Natural killer cell treated with Interleukin-12 subunit alpha and Interleukin-12 subunit beta and Interleukin-15 and Interleukin-18, amount 100 ng/mL, for 72 hours (primary cell): ENCODE measurements at regions not wholly inside any gene's neighbourhood (a gene's known extent, or its start where the extent isn't known, plus 50 kb on each side); places are given as distances from the start of the nearest gene placed in this dataset.
A peak's percentile ranks its signal among the peaks of the same experiment; 100 is the strongest.
"Not testable (repeated sequence)": the region's sequence is repeated elsewhere in the genome, so short reads cannot be mapped to it uniquely, and the experiment has no call there.

Source experiments
- ATAC-seq, 2 donors: fragments of 150-1000 bp; cut with Tn5 transposase in 1 of 2; sonication (Bioruptor Pico), chemical (Tn5 transposase) in 1 of 2; 2 replicates each; pipeline ENCODE4 v1.10.0; 2021
- DNase-seq: peaks from one replicate; pipeline ENCODE4 v3.0.0; 2022; ENCODE audit warnings: low spot score
- H3K27ac Mint-ChIP-seq, 2 donors: 1 replicate in 1 of 2; 2 replicates in 1 of 2; pipeline ENCODE4 v1.8.0; 2022; ENCODE audit warnings: mixed read lengths in 2 of 2, mild to moderate bottlenecking in 1 of 2, moderate library complexity in 1 of 2
- H3K27me3 Mint-ChIP-seq, 2 donors: 1 replicate in 1 of 2; 2 replicates in 1 of 2; pipeline ENCODE4 v1.8.0; 2022; ENCODE audit warnings: mixed read lengths in 2 of 2
- H3K36me3 Mint-ChIP-seq: one replicate; pipeline ENCODE4 v1.8.0; 2022; ENCODE audit warnings: mixed read lengths
- H3K4me1 Mint-ChIP-seq, 2 donors: 1 replicate in 1 of 2; 2 replicates in 1 of 2; pipeline ENCODE4 v1.8.0; 2022; ENCODE audit warnings: low read depth in 2 of 2, mixed read lengths in 2 of 2, mild to moderate bottlenecking in 1 of 2
- H3K4me3 Mint-ChIP-seq: one replicate; pipeline ENCODE4 v1.8.0; 2022; ENCODE audit warnings: mixed read lengths
- H3K9me3 Mint-ChIP-seq: 2 replicates; pipeline ENCODE4 v1.8.0; 2022; ENCODE audit warnings: mixed read lengths

DNA sequence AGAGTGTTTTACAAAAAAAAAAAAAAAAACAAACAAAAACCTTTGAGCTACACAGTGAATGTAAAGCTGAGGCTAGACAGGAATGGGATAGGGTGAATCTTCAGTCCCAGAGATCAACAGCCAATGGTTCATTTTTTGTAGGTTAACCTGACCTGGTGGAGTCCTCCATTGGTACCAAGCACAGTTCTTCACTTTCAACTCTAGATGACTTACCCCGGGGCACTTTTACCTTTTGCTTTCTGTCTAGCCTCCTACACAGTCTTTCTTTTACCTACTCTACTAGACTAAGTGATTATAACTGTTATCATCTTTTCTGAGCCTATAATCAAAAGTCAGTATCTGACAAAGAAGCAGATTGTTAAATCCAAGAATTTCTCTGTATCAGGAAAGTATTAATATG, 50.9 kb downstream of the ANXA2R start:
- Mint-ChIP-seq H3K4me1 (peaks cover 48 to 60% of the 10 kb centered on the region in 2 donors), H3K27ac (peak overlapping the region; percentile 100)

GRCh38 chr5:42988568-42988967, 51.6 kb downstream of the ANXA2R start:
- Mint-ChIP-seq H3K36me3 (peaks cover 26% of the 10 kb centered on the region), H3K9me3 (no peaks in the 10 kb centered on the region), H3K27ac (peak overlapping the region in 1 of 2 donors; percentile 100), H3K4me3 (peak overlapping the region; percentile 100), H3K27me3 (no peaks in the 10 kb centered on the region), H3K4me1 (peaks cover 45 to 54% of the 10 kb centered on the region in 2 donors)
- no peak for ATAC-seq
- no peak for DNase-seq

More for the DNA sequence above, 50.9 kb downstream of the ANXA2R start:
- Mint-ChIP-seq H3K9me3 (no peaks in the 10 kb centered on the region), H3K36me3 (peaks cover 26% of the 10 kb centered on the region), H3K27me3 (no peaks in the 10 kb centered on the region), H3K4me3 (peak overlapping the region; percentile 100)
- ATAC-seq (no peak), DNase-seq (no peak)

- DNase-seq (no peak), ATAC-seq (no peak)
- Mint-ChIP-seq H3K4me1 (peaks cover 32 to 36% of the 10 kb centered on the region in 2 donors), H3K36me3 (peaks cover 16% of the 10 kb centered on the region), H3K4me3 (no peak overlapping the region), H3K9me3 (no peaks in the 10 kb centered on the region), H3K27me3 (no peaks in the 10 kb centered on the region), H3K27ac (no peak overlapping the region)
These were observed 54.7 kb downstream of the ANXA2R start for GRCh38 chr5:42985129-42986037.

DNA sequence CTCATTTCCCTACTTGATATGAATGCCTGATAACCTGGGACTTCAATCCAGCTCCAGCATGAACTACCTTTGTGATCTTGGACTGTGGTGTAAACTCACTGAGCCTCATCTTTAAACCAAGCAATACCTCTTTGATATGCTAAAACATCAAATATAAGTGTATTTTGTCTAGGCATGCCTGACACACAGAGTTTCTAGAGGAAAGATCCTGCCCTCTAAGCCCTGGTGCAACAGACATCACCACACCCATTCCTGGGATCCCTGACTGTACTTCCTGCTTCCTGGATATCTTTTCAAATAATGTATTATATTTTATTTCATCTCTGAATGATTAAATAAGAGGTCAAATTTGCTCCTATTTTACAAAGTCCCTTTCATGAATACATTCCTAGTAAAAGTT, 55.8 kb downstream of the ANXA2R start:
- Mint-ChIP-seq H3K36me3 (peaks cover 14% of the 10 kb centered on the region), H3K4me3 (no peak overlapping the region), H3K27me3 (no peaks in the 10 kb centered on the region), H3K4me1 (peaks cover 23 to 26% of the 10 kb centered on the region in 2 donors), H3K9me3 (no peaks in the 10 kb centered on the region), H3K27ac (no peak overlapping the region)
- ATAC-seq (no peak), DNase-seq (no peak)

DNA sequence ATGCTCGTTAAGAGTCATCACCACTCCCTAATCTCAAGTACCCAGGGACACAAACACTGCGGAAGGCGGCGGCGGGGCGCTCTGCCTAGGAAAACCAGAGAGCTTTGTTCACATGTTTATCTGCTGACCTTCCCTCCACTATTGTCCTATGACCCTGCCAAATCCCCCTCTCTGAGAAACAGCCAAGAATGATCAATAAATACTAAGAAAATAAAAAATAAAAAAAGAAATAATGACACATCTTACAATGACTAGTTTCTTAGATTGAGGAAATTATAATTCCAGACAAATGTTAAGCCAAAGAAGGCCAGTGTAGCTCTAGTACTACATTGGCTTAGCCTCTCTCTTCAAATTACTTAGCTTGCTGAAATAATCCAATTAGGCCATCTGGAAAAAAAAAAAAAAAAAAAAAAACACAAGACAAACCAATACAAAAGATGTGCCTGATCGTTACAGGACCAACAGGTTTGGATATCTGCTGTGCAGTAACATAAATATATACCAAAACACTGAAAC, 58.0 kb downstream of the ANXA2R start:
- DNase-seq, result no peak

DNA sequence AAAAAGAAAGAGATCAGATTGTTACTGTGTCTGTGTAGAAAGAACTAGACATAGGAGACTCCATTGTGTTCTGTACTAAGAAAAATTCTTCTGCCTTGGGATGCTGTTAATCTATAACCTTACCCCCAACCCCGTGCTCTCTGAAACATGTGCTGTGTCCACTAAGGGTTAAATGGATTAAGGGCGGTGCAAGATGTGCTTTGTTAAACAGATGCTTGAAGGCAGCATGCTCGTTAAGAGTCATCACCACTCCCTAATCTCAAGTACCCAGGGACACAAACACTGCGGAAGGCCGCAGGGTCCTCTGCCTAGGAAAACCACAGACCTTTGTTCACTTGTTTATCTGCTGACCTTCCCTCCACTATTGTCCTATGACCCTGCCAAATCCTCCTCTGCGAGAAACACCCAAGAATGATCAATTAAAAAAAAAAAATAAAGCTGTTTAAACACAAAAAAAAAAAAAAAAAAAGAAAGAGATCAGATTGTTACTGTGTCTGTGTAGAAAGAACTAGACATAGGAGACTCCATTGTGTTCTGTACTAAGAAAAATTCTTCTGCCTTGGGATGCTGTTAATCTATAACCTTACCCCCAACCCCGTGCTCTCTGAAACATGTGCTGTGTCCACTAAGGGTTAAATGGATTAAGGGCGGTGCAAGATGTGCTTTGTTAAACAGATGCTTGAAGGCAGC, 58.6 kb downstream of the ANXA2R start:
- not testable (repeated sequence) for H3K4me3 Mint-ChIP-seq, DNase-seq, H3K27ac Mint-ChIP-seq, ATAC-seq, H3K9me3 Mint-ChIP-seq, H3K27me3 Mint-ChIP-seq, H3K36me3 Mint-ChIP-seq
- peaks cover 13 to 14% of the 10 kb centered on the region in 2 donors for H3K4me1 Mint-ChIP-seq

More for the DNA sequence above, 58.0 kb downstream of the ANXA2R start:
- Mint-ChIP-seq H3K36me3 (peaks cover 5% of the 10 kb centered on the region), H3K27ac (no peak overlapping the region), H3K27me3 (no peaks in the 10 kb centered on the region), H3K9me3 (no peaks in the 10 kb centered on the region), H3K4me1 (peaks cover 15 to 16% of the 10 kb centered on the region in 2 donors), H3K4me3 (no peak overlapping the region)
- ATAC-seq, result no peak

GRCh38 chr5:42981015-42981414, 59.1 kb downstream of the ANXA2R start:
- not testable (repeated sequence) for H3K4me1 Mint-ChIP-seq, H3K27me3 Mint-ChIP-seq, H3K4me3 Mint-ChIP-seq, H3K36me3 Mint-ChIP-seq, H3K27ac Mint-ChIP-seq, ATAC-seq, H3K9me3 Mint-ChIP-seq, DNase-seq

GRCh38 chr5:42980391-42980790, 59.7 kb downstream of the ANXA2R start:
- not testable (repeated sequence) for H3K27me3 Mint-ChIP-seq, DNase-seq, ATAC-seq, H3K27ac Mint-ChIP-seq, H3K9me3 Mint-ChIP-seq, H3K36me3 Mint-ChIP-seq, H3K4me1 Mint-ChIP-seq, H3K4me3 Mint-ChIP-seq

- DNase-seq, H3K27me3 Mint-ChIP-seq, H3K9me3 Mint-ChIP-seq, H3K36me3 Mint-ChIP-seq, H3K4me3 Mint-ChIP-seq, H3K27ac Mint-ChIP-seq, ATAC-seq, H3K4me1 Mint-ChIP-seq: not testable (repeated sequence)
These were observed 60.9 kb downstream of the ANXA2R start for GRCh38 chr5:42979242-42979641.

DNA sequence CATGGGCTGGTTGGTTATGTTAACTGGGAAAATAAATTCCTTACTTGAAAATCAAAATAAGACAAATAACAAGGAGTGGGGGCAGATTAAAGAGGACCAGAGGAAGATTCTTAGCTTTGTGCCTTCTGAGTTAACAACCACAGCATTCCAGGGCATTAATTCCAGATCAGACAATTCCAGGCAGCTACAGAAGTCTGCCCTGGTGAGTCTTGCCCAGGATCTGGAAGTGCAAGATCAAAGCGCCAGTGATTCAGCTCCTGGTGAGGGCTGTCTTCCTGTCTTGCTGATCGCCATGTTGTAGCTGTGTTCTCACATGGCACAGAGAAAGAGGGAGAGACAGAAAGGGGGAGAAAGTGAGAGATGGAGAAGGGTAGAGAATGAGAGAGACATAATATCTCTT, 65.6 kb downstream of the ANXA2R start:
- H3K4me3 Mint-ChIP-seq, result no peak overlapping the region
- no peak overlapping the region for H3K27ac Mint-ChIP-seq
- peaks cover 5% of the 10 kb centered on the region for H3K36me3 Mint-ChIP-seq
- no peaks in the 10 kb centered on the region for H3K9me3 Mint-ChIP-seq
- H3K27me3 Mint-ChIP-seq, result no peaks in the 10 kb centered on the region
- ATAC-seq (no peak), DNase-seq (no peak)
- H3K4me1 Mint-ChIP-seq, result no peaks in the 10 kb centered on the region

- peaks cover 6 to 7% of the 10 kb centered on the region in 2 donors for H3K4me1 Mint-ChIP-seq
- H3K4me3 Mint-ChIP-seq, result no peak overlapping the region
- no peaks in the 10 kb centered on the region for H3K27me3 Mint-ChIP-seq
- peaks cover 5% of the 10 kb centered on the region for H3K36me3 Mint-ChIP-seq
- peak overlapping the region in 1 of 2 donors; percentile 48 for H3K27ac Mint-ChIP-seq
- no peaks in the 10 kb centered on the region for H3K9me3 Mint-ChIP-seq
- ATAC-seq (peak in 1 of 2 donors; percentile 36), DNase-seq (no peak)
These were observed 69.2 kb downstream of the ANXA2R start for GRCh38 chr5:42970636-42971559.

GRCh38 chr5:42965934-42966333, 74.2 kb downstream of the ANXA2R start:
- DNase-seq, result no peak
- Mint-ChIP-seq H3K4me1 (peaks cover 33 to 36% of the 10 kb centered on the region in 2 donors), H3K36me3 (no peaks in the 10 kb centered on the region), H3K27ac (peak overlapping the region; percentile 13 to 40), H3K9me3 (no peaks in the 10 kb centered on the region), H3K27me3 (no peaks in the 10 kb centered on the region), H3K4me3 (peak overlapping the region; percentile 16)
- peak; percentile 49 to 76 for ATAC-seq

DNA sequence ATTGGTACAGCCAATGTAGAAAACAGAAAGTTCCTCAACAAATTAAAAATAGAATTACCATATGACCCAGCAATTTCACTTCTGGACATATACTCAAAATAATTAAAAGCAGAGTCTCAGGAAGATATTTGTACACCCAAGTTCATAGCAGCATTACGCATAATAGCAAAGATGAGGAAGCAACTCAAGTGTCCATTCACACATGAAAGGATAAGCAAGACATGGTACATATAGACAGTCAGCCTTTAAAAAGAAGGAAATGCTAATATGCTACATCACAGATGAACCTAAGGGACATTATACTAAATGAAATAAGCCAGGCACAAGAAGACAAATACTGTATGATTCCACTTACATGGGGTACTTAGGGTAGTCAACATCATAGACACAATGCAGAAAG, 76.7 kb downstream of the ANXA2R start:
- H3K36me3 Mint-ChIP-seq, result no peaks in the 10 kb centered on the region
- no peaks in the 10 kb centered on the region for H3K27me3 Mint-ChIP-seq
- ATAC-seq (no peak), DNase-seq (no peak)
- H3K27ac Mint-ChIP-seq, result peak overlapping the region in 1 of 2 donors; percentile 84
- H3K4me3 Mint-ChIP-seq, result no peak overlapping the region
- H3K9me3 Mint-ChIP-seq, result no peaks in the 10 kb centered on the region
- H3K4me1 Mint-ChIP-seq, result peaks cover 33 to 45% of the 10 kb centered on the region in 2 donors
